GM12892 (cell line): ENCODE measurements at regions not wholly inside any gene's neighbourhood (a gene's known extent, or its start where the extent isn't known, plus 50 kb on each side); places are given as distances from the start of the nearest gene placed in this dataset.

Experiments
- POLR2A ChIP-seq: IDR thresholded peaks from 2 replicates; pipeline ENCODE4 v1.6.1; 2011; ENCODE audit warnings: low read depth, low read length, control low read depth
- POLR2AphosphoS5 ChIP-seq: IDR thresholded peaks from 2 replicates; pipeline ENCODE4 v1.6.1; 2011; ENCODE audit warnings: low read depth, low read length, control low read depth
- TAF1 ChIP-seq: IDR thresholded peaks from 2 replicates; pipeline ENCODE4 v1.6.1; 2011; ENCODE audit warnings: low read depth, mild to moderate bottlenecking, control low read depth, low read length, borderline replicate concordance

GRCh38 chr9:115195912-115196311, 78.0 kb upstream of the TNC start:
- no peak for TF ChIP-seq TAF1
- TF ChIP-seq POLR2A: no peak
- TF ChIP-seq POLR2AphosphoS5: no peak
